GM21381 (cell line): ENCODE measurements at regions not wholly inside any gene's neighbourhood (a gene's known extent, or its start where the extent isn't known, plus 50 kb on each side); places are given as distances from the start of the nearest gene placed in this dataset.
"Not testable (repeated sequence)": the region's sequence is repeated elsewhere in the genome, so short reads cannot be mapped to it uniquely, and the experiment has no call there.

Experiments
- ATAC-seq: cut with Tn5 transposase; IDR thresholded peaks from one replicate; pipeline ENCODE4 v1.9.1; 2021; ENCODE audit warnings: mild to moderate bottlenecking, moderate library complexity; ENCODE audit not compliant: unreplicated experiment

DNA sequence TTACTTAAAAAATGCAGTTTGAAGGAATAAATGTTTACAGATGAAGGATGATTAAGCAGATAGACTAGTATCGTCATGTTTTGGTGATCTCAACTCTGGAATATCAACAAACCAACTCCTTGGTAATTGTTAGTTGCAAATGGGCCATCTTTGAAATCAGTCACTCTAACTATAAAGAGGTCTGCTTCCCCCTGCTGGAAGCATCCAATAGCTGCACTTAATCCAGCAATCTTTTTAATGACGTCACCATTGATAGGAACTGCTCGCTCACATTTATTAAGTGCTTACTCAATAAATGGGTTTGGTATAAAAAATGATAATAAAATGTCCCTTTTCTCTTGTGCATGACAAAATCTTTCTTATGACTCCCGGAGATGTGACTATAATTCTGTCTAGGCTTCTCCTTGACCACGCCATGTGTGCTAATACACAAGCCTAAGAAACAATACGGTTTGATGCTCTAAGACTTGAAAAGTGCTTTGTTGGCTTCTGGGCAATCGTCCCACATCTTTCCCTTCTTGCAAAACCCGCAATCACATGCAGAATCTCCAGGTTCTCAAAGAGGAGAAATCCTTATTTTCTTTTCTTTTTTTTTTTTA is 227.6 kb upstream of the POU1F1 start:
- ATAC-seq = peak; percentile 82

DNA sequence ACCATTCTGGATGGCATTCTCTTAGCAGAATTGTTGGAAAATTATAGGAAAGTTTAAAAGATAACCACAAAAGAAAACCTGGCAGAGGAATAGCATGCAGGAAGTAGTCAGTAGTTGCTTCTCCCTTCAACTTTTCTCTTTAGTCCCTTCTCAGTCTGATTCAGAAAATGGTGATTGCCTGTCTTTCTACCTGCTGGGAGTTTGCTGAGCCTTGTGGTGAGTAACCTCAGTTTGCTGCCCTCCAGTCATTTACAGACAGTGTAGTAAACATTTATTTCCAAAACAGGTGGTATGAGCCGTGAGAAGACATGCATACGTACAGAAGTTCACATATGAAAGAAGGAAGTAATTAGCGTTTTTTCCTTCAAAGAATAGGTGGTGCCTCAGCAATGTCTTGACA is 224.7 kb upstream of the POU1F1 start:
- no peak for ATAC-seq

DNA sequence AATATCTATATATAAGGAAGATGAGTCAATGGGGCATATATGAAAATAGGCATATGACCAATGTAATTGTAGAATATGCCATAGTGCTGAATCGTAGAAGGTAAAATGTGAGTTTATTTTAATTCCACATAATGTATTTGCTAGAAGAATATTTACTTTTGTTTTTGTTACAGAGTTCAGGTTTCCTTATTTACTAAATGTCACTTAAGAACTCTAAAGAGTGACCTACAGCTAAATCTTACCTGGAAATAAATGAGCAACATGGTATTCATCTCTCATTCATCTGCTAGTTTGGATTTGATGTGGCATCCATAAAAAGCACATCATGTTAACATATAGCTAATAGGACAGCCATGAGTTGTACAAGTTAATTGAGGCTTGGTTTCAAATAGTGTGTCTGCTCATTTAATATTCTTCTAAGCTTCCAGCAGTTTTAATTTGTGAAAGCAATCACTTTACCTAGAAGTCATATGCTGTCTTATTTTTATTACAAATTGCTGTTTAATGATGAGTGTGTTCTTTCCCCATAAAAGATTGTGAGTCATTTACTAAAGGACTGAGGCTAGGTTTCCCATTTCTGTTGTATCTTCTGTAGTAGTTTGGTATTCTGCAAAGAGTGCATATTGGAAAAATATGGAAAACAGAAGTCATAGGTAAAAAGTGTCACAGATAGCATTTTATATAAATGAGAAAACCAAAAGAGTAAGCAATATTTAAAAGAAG is 222.1 kb upstream of the POU1F1 start:
- ATAC-seq = no peak

DNA sequence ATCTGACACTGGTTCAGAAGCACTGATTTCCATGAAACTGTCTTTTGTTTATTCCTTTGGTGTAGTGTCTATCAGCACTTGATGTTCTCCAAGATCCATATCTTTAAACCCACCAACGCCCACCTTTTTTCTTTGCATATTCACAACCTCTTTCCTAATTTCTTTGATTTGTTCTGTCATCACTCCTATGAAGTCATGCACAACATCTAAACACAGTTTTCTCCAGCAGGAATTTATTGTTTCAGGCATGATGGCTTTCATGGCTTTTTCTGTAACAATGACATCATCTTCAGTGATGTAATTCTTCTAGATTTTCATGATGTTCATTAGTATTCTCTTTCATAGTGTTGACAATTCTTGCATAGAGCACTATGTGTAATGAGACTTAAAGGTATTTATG is 219.6 kb upstream of the POU1F1 start:
- no peak for ATAC-seq

DNA sequence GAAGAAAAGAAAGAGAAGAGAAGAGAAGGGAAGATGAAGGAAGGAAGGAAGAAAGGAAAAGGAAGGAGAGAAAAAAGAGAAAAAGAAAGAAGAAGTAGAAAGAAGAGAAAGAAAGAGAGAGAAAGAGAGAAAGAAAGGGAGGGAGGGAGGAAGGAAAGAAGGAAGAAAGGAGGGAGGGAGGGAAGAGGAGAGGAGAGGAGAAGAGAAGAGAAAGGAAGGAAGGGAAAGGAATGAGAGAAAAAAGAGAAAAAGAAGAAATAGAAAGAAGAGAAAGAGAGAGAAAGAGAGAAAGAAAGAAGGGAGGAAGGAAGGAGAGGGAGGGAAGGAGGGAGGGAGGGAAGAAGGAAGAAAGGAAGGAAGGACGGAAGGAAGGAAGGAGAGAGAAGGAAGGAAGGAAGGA is 217.9 kb upstream of the POU1F1 start:
- no peak for ATAC-seq

DNA sequence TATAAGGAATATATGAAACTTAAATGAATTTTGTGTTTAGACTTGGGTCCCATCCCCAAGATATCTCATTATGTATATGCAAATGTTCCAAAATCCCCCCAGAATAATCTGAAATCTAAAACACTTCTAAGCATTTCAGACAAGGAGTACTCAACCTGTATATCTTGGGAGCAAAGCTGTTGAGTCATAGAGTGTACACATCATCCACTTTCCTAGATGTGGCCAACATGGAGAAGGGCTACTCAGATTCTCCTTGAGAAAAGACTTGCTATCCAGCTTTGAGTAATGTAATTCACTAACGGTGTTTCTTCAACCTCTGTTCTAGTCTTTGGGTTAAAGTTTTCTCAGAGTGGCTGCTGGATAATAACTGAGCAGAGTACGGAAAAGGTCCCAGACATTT is 215.5 kb upstream of the POU1F1 start:
- no peak for ATAC-seq

DNA sequence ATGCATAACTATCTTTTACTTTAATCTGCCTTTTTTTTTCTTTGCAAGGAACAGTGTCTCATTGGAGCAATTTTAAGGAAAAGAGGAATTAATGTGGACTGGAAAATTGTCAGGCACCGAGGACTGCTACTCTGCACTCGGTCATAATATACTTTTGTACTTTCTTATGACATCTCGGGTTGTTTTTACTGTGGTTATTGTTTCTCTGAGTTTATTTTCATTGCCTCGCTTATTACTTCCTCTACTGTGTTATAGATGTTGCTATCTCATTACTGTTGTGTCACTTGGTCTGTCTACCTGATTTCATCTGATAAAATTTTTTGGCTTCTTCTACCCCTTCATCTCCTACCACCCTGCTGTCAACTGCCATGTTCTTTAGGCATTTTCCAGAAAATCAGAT is 213.5 kb upstream of the POU1F1 start:
- ATAC-seq = no peak

DNA sequence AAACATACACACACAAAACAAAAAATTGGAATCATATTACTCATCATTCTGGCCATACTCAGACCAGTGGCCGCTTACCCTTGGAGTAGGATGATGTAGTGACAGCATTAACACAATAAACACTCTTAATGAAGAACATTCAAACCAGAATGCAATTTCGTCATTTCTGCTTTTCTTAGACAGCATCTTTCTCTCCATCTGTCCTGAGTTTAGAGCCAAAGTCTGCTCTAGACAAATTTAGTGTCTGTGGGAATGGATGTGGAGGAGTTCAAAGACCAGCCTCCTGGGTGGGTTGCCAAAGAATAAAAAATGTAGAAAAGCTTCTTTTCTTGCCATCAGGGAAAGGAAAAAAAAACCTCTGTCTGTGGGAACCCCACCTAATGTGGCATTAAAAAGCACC is 212.4 kb upstream of the POU1F1 start:
- ATAC-seq = no peak

DNA sequence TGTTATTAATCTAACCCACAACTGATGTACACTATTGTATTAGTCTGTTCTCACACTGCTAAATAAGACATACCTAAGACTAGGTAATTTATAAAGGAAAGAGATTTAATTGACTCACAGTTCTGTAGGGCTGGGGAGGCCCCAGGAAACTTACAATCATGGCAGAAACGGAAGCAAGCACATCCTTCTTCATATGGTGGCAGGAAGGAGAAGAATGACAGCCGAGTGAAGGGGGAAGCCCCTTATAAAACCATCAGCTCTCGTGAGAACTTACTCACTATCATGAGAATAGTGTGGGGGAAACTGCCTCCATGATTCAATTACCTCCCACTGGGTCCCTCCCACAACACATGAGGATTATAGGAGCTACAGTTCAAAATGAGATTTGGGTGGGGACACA is 210.3 kb upstream of the POU1F1 start:
- ATAC-seq = not testable (repeated sequence)

DNA sequence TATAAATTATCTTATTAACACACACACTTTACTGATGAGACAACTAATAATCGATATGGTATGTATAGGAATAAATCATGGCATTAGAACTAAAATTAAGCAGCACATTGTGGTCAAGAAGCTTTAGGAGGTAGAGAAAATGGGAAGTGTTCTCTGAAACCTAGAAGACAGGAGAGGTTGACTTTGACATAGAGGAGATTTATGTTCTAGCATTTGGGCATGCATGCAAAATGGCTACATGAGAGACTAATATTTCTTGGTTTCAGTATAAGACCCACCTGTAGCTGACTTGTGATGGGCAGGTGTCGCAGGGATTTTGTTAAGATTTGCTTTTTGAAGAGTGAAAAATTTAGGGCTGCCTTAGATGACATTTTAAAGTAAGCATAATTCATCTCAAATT is 209.7 kb upstream of the POU1F1 start:
- no peak for ATAC-seq

DNA sequence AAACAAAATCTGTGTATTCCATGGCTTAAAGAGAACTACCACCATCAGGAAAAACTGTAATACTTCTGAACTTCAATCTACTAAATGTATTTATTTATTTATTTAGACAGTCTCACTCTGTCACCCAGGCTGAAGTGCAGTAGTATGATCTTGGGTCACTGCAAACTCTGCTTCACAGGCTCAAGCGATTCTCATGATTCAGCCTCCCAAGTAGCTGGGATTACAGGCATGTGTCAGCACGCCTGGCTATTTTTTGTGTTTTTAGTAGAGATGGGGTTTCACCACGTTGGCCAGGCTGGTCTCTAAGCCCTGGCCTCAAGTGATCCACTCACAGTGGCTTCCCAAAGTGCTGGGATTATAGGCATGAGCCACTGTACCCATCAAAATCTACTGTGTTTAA is 202.3 kb upstream of the POU1F1 start:
- no peak for ATAC-seq

DNA sequence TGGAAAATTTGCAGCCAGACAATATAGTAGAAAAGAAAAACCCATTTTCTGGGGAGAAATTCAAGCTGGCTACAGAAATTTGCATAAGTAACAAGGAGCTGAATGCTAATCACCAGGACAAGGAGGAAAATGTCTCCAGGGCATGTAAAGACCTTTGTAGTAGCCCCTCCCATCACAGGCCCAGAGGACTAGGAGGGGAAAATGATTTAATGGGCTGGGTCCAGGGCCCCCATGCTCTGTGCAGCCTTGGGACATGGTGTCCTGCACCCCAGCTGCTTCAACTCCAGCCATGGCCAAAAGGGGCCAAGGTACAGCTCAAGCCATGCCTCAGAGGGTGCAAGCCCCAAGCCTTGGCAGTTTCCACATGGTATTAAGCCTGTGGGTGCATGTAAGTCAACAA is 197.6 kb upstream of the POU1F1 start:
- no peak for ATAC-seq

DNA sequence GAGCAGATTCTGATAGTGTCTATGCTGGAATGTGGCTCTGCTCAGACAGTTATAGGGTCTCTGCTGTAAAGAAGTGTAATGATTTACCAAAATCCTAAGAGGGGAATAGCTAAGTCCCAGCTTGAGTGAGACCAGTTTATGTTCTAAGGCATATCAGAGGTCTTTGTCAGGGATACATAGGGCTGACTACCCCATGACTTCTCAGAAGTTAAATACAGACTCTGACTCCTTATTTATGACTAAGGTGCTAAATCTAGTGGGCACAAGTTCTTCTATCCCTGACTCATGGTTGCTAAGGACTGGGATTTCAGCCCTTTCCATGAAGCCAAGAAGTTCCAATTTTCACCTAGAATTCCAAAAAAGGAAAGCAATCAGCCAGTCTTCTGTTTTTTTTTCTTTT is 192.6 kb upstream of the POU1F1 start:
- no peak for ATAC-seq

DNA sequence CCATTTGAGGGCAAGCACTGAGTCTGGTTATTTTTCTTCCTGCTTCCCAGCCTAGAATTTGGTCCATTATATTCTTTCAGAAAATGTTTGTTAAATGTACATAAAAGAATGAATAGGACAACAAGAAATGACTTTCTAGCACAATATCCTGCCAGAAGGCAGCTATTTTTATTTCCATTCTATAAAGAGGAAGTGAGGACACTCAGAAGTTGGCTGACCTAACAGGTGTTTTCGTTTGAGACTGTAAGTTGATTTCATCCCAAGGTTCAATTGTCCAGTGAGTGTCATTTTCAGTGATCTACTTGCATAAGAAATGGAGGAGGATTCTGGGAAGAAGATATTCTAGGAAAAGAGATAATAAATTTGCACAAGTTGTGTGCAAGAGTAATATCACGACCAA is 191.9 kb upstream of the POU1F1 start:
- no peak for ATAC-seq

DNA sequence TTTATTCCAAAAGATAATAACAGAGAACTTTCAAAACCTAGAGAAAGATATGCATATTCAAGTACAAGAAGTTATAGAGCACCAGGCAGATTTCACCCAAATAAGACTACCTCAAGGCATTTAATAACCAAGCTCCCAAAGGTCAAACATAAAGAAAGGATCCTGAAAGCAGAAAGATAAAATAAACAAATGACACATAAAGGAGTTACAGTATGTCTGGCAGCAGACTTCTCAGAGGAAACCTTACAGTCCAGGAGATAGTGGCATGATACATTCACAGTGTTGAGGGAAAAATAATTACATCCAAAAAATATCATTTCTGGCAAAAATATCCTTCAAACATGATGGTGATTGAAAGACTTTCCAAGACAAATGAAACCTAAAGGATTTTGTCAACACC is 185.8 kb upstream of the POU1F1 start:
- no peak for ATAC-seq

DNA sequence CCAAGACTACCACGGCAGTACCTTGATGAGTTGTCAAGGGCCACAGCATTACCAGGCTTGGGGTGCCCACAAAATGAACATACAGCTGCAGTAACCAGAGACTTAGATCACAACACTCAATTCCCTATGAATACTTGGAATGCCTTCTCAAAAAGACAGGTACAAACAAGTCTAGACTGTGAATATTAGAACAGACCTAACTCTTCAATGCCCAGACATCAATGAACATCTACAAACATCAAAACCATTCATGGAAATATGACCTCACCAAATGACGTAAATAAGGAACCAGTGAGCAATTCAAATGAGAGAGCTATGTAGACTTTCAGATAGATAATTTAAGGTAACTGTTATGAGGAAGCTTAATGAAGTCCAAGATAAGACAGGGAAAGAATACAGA is 185.1 kb upstream of the POU1F1 start:
- no peak for ATAC-seq

DNA sequence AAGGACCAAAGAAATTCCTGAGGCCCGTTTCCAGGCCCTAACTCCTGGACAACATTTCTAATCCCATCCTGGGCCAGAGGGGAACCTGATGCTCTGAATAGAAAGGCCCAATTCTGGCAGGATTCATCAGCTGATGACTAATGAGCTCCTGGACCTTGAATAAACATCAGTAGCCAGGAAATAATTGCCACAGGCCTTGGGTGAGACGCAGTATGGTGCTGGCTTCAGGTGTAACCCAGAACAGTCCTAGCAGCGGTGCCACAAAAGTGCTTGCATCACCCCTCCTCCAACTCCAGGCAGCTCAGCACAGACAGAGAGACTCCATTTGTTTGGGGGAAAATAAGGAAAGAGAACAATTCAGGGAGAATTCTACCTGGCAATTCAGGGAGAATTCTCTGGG is 184.7 kb upstream of the POU1F1 start:
- no peak for ATAC-seq

DNA sequence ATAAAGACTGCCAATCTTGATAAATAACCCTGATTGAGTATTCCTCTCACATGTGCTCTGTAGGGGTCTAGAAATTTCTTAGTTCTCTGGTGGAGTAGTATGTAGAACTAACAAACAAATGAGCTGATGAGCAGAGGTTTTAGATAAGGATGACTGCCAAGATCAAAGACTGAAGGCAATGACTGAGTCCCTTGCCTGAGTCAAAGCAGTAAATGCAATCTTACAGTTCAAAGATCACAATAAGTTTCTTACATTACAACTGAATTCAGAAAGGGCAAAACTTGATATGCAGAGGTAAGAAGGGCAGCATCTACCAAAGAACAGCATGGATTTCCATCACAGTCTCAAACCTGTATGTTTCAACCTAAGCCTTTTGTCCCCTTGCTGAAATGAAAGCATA is 172.2 kb upstream of the POU1F1 start:
- no peak for ATAC-seq

DNA sequence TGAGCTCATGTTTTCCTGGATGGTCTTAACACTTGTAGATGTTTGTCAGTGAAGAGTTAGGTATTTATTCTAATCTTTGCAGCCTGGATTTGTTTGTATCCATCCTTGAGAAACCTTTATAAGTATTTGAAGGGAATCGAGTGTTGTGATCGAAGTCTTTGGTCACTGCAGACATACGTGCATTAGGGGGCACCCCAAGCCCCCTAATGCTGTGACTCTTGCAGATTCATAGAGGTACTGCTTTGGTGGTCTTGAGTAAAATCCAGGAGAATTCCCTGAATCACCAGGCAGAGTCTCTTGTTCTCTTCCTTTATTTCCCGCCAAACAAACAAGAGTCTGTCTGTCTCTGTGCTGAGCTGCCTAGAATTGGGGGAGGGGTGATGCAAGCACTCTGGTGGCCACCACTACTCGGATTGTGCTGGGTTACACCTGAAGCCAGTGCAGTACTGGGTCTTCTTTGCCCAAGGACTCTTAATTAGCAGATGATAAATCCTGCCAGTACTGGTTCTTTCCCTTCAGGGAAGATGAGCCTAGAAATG is 170.5 kb upstream of the POU1F1 start:
- no peak for ATAC-seq

DNA sequence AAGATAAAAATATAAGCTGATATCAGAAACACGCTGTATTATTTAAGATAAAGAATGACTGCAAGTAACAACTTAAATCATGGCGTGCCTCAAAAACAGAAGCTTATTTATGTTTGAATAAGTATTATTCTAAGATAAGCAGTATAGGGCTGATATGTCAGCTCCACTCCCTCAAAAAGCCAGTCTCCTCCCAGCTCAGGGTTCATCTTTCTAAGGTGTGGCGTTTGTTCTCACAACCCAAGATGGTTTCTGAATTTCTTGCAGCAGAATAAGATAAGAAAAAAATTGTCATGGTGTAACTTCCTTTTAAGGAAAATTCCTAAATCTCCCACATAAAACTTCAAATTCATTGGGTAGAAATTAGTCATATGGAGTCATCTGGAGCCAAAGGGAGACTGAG is 166.1 kb upstream of the POU1F1 start:
- no peak for ATAC-seq

DNA sequence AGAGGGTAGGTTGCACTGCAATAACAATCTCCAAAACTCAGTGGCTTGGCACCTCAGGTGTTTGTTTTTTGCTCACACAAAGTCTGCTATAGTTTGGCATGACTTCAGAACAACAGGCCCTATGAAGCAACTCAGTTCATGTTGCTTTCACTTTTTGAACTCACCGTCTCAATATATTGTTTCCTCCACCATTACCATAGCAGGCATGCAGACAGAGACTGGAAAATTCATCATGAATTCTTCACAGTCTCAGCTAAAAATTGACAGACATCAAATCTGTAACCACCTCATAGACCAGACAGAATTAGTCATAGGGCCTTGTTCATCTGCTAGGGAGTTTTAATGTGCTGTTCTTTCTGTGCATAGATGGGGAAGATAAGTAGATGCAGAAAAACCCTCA is 161.4 kb upstream of the POU1F1 start:
- ATAC-seq = no peak

DNA sequence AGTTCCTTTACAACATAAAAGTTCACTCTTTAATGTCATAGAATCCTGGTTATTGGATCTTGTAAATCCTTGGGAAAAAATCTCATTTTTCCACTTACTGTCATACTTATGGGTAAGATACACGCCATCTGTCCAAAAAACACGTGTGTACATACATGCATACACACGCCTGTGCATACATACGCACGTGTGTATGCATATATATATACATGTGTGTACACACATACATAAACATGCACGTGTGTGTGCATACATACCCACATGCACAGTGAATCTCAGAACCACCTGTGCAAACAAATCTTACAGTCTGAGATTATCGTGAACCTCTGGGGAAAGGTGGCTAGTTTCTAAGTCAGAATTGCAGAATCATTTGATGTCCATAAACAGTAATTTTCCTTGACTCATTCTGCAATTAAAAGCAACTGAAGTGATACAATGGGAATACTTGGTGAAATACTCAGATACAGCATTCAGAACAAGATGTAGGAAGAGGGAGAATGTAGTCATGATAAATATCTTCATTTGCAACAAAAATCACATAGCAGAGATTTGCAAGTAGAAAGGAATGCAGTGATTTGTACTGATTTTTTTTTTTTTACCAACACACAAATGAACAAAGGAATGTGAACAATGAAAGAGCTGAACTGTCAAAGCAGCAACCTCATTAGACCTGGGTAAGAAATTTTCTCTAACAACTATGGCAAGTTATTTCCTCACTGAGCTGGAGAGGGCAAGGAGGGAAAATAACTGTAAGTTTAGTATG is 160.6 kb upstream of the POU1F1 start:
- ATAC-seq = no peak
